Heart right ventricle (tissue), 16 donors: ENCODE measurements at regions not wholly inside any gene's neighbourhood (a gene's known extent, or its start where the extent isn't known, plus 50 kb on each side); places are given as distances from the start of the nearest gene placed in this dataset.
A peak's percentile ranks its signal among the peaks of the same experiment; 100 is the strongest.
"Not testable (repeated sequence)": the region's sequence is repeated elsewhere in the genome, so short reads cannot be mapped to it uniquely, and the experiment has no call there.

ENCODE experiments used
- ATAC-seq, 8 donors: fragments of 200-7000 bp; cut with Tn5 transposase; one replicate each; pipeline ENCODE4 v1.9.1; 2020; ENCODE audit warnings: mild to moderate bottlenecking in 8 of 8, moderate library complexity in 8 of 8, moderate number of reproducible peaks in 1 of 8
- DNase-seq, 2 donors: peaks; one replicate each; pipeline ENCODE4 v3.0.0-alpha.2; 2020
- H3K27ac ChIP-seq, 10 donors: fragments of 200-600 bp; sonication (generic) in 2 of 10; one replicate each; pipeline versions ENCODE4 v1.5.0 to v1.8.0; 2020 to 2022; ENCODE audit warnings: mild to moderate bottlenecking in 3 of 10
- H3K27me3 ChIP-seq, 7 donors: fragments of 200-600 bp; one replicate each; pipeline ENCODE4 v1.8.0; 2021 to 2022; ENCODE audit warnings: mild to moderate bottlenecking in 2 of 7
- H3K36me3 ChIP-seq, 9 donors: fragments of 200-600 bp; sonication (generic) in 1 of 9; one replicate each; pipeline versions ENCODE4 v1.5.0 to v1.8.0; 2020 to 2022; ENCODE audit warnings: mild to moderate bottlenecking in 2 of 9
- H3K4me1 ChIP-seq, 9 donors: fragments of 200-600 bp; sonication (generic) in 1 of 9; one replicate each; pipeline versions ENCODE4 v1.5.0 to v1.8.0; 2020 to 2022; ENCODE audit warnings: mild to moderate bottlenecking in 4 of 9
- H3K4me3 ChIP-seq, 10 donors: fragments of 200-600 bp; sonication (generic) in 2 of 10; one replicate each; pipeline versions ENCODE4 v1.5.0 to v1.8.0; 2020 to 2022; ENCODE audit warnings: mild to moderate bottlenecking in 7 of 10, moderate library complexity in 2 of 10
- H3K9me3 ChIP-seq, 11 donors: fragments of 200-600 bp in 10 of 11; sonication (generic) in 2 of 11; one replicate each; pipeline versions ENCODE4 v1.5.0 to v1.8.0; 2013 to 2022; ENCODE audit warnings: mild to moderate bottlenecking in 2 of 11, control low read depth in 1 of 11, moderate library complexity in 1 of 11
- WGBS, 2 donors: extraction: QIAGEN DNeasy Blood & Tissue Kit; methylation state at CpG; one replicate each; pipeline ENCODE4 v1.1.7; 2013; ENCODE audit warnings: inconsistent platforms in 1 of 2; 5-methylcytosine and 5-hydroxymethylcytosine counted together
- intact Hi-C, 10 donors: fragments of 100-400 bp; cut with DNase I; formaldehyde crosslinking; loops; one replicate each; pipeline versions ENCODE4 v1.11.1 to v1.14.2; 2022
- TF ChIP-seq, protein P1 (sequence below), 9 donors: fragments of 200-600 bp; sonication (generic) in 2 of 9; IDR thresholded peaks; one replicate each; pipeline versions ENCODE4 v1.5.0 to v1.8.0; 2021 to 2022; ENCODE audit warnings: antibody characterized with exemption in 9 of 9, mild to moderate bottlenecking in 5 of 9, moderate library complexity in 1 of 9
- donor health status: Arrhythmogenic right ventricular cardiomyopathy.
- donor health status: ischemic (EF 13 %, LVEDD 7.1; RV severe dilation, severe dysfunction).
- donor health status: healthy with polysubstance abuse.
- donor health status: DM: no; HTN: yes; CAD: no.
- donor health status: DM: no; HTN: no; CAD: no.
- donor health status: ischemic (EF 25% LVEDD 6.9; RV normal size, moderate dysfunction).
- donor health status: ischemic (EF 25% LVEDD 5.7; RV mildly dilated, moderate dysfunction).
- donor health status: healthy.
- donor health status: DM: yes; HTN: yes; CAD: no.
- donor health status: Ischemic cardiomyopathy.
- donor health status: ischemic (EF 35%, LVEDD 5.7; RV mildly dilated, moderate dysfunction).
- donor health status: nonischemic (EF 11% LVEDD 7.7; RV severe dilation, severe dysfunction).
- donor health status: DM: yes; HTN: yes; CAD: no.
- donor health status: PGD.
- donor health status: ischemic (EF 29% LVEDD 5.4; RV normal size, mild dysfunction).
- donor health status: nonischemic (EF 23%, LVEDD 6.1; RV moderate dilation, normal function).

DNA sequence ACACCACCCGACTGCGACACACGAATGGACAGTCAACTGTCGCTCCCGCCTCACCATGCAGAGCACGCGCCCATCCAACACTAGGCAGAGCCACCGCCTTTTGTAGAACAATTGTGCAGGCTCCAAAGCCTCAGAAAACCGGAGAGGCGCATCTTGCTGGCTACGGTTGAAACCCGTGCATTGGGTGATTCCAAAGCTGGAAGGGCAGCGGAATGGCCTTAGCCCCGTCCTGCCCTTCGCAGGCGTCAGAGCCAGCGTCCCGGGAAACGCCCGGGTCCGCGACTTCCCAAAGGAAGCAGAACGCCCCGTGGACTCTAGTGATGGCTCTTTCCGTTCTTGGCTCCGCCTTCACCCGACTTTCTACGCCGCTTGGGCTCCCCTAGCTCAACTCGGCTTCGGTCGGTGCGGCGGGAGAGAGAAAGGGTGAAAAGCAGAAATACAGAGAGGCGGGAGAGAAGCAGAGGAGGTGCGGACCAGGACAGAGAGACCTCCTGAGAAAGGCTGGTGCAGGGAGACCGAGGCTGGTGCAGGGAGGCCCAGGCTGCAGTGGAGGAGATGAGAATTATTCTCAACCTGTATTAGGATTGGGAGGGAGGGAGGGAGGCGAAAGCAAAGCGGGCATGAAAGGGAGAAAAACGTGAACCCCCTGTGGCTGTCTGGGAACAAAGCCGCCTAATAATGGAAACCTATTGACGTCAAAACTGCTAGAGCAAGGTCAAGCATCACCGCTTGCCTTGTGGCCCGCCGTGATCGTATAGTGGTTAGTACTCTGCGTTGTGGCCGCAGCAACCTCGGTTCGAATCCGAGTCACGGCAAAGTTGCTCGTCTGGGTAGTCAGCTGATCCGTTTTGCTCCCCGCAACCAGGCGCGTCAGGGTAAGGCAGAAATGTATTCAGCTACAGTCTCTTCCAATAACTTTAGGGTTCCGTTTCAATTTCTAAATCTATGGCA, 99.5 kb downstream of the PRKAB2 start:
- intact Hi-C loops, result no loop called here
- Histone ChIP-seq H3K4me1 (peaks cover 0 to 9% (median 0%) of the 10 kb centered on the region in 9 donors), H3K27me3 (peaks cover 0 to 81% (median 74%) of the 10 kb centered on the region in 7 donors), H3K9me3 (no peaks in the 10 kb centered on the region), H3K36me3 (no peaks in the 10 kb centered on the region), H3K4me3 (peak overlapping the region in 8 of 10 donors; percentile 21 to 41 (median 34)), H3K27ac (no peak overlapping the region)
- DNase-seq (no peak), ATAC-seq (peak in 3 of 8 donors; percentile 24 to 61 (median 42))
- 4 to 5% methylated on average over 58 of the region's 58 CpGs for WGBS, 2 donors
- TF ChIP-seq, protein P1, sequence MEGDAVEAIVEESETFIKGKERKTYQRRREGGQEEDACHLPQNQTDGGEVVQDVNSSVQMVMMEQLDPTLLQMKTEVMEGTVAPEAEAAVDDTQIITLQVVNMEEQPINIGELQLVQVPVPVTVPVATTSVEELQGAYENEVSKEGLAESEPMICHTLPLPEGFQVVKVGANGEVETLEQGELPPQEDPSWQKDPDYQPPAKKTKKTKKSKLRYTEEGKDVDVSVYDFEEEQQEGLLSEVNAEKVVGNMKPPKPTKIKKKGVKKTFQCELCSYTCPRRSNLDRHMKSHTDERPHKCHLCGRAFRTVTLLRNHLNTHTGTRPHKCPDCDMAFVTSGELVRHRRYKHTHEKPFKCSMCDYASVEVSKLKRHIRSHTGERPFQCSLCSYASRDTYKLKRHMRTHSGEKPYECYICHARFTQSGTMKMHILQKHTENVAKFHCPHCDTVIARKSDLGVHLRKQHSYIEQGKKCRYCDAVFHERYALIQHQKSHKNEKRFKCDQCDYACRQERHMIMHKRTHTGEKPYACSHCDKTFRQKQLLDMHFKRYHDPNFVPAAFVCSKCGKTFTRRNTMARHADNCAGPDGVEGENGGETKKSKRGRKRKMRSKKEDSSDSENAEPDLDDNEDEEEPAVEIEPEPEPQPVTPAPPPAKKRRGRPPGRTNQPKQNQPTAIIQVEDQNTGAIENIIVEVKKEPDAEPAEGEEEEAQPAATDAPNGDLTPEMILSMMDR (IDR thresholded peaks at IDR 0.05), result no peak

DNA sequence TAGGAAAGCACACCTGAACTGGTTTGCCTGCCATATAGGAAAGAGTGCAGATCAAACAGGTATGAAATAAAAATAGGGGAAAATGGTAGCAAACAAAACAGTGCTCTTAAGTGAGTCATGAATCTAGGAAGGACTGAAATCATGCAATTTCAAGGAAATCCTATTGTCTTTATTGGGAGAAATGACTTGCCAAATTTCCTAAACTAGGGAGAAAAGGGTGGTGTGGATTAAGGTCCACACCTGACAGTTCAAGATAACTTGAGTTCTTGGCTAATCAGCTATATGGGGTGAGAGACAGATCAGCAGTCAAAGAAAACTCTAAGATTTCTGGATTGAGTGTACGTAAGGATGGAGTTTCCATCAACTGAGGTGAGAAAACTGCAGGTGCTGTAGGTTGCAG, 101.1 kb downstream of the PRKAB2 start:
- Histone ChIP-seq H3K9me3 (no peaks in the 10 kb centered on the region), H3K27ac (no peak overlapping the region), H3K4me3 (no peak overlapping the region), H3K36me3 (no peaks in the 10 kb centered on the region), H3K27me3 (peaks cover 0 to 65% (median 59%) of the 10 kb centered on the region in 7 donors), H3K4me1 (peaks cover 0 to 9% (median 0%) of the 10 kb centered on the region in 9 donors)
- WGBS, 2 donors, result 76 to 88% methylated on average over 1 of the region's 1 CpG
- ATAC-seq, result no peak
- intact Hi-C loops, result no loop called here
- no peak for DNase-seq
- TF ChIP-seq, protein P1 (IDR thresholded peaks at IDR 0.05), result no peak

DNA sequence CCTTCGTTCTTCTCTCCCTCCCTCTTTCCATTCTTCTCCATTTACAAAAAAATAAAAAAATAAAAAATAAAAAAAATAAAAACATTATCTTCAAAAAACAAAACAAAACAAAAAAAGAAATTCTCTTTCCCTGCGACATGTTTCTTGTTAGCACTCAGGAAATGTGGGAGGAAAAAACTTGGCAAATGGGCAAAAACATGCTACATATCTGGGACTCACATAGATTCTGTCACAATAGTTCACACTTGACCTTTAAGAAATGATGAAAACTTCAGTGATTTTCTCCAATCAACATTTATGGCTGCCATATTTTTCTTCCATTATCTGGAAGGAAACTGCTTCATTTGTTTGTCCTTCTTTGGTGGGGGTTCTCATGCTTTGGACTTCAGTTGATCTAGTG, 109.3 kb downstream of the PRKAB2 start:
- Histone ChIP-seq H3K36me3 (no peaks in the 10 kb centered on the region), H3K27me3 (peaks cover 0 to 4% (median 0%) of the 10 kb centered on the region in 7 donors), H3K27ac (no peak overlapping the region), H3K4me1 (no peaks in the 10 kb centered on the region), H3K9me3 (peaks cover 0 to 17% (median 0%) of the 10 kb centered on the region in 11 donors), H3K4me3 (no peak overlapping the region)
- intact Hi-C loops, result no loop called here
- ATAC-seq (no peak), DNase-seq (no peak)
- TF ChIP-seq, protein P1 (IDR thresholded peaks at IDR 0.05), result no peak
- 52 to 67% methylated on average over 2 of the region's 2 CpGs for WGBS, 2 donors

DNA sequence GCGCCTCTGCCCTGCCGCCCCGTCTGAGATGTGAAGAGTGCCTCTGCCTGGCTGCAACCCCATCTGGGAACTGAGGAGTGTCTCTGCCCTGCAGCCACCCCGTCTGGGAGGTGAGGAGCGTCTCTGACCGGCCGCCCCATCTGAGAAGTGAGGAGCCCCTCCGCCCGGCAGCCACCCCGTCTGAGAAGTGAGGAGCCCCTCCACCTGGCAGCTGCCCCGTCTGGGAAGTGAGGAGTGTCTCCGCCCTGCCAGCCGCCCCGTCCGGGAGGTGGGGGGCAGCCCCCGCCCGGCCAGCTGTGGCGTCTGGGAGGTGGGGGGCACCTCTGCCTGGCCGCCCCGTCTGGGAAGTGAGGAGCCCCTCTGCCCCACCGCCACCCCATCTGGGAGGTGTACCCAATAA, 110.4 kb downstream of the PRKAB2 start:
- H3K27me3 ChIP-seq, intact Hi-C loops, ATAC-seq, DNase-seq, H3K4me1 ChIP-seq, H3K27ac ChIP-seq, H3K36me3 ChIP-seq, H3K4me3 ChIP-seq: not testable (repeated sequence)
- peaks cover 0 to 25% (median 0%) of the 10 kb centered on the region in 11 donors for H3K9me3 ChIP-seq
- WGBS, 2 donors, result 91 to 94% methylated on average over 21 of the region's 21 CpGs

DNA sequence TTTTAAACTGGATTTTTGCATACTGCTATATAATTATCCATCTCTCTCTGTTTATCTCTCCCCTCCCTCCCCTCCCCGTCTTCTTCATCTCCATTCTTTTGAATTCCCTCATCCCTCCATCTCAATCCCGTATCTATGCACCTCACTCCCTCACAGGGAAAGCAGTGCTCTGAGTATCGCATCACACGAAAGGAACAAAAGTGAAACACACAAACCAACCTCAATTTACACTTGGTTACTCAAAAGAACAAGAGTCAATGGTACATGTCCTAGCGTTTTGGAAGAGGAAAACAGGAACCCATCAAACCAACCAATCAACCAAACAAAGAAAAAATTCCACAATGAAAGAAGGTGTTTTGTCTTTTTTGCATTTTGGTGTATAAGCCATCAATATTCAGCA, 115.1 kb downstream of the NBPF12 start:
- H3K4me1 ChIP-seq, result no peaks in the 10 kb centered on the region
- no peak for DNase-seq
- TF ChIP-seq, protein P1 (IDR thresholded peaks at IDR 0.05), result no peak
- peaks cover 0 to 11% (median 0%) of the 10 kb centered on the region in 11 donors for H3K9me3 ChIP-seq
- intact Hi-C loops, result no loop called here
- no peaks in the 10 kb centered on the region for H3K36me3 ChIP-seq
- peaks cover 0 to 10% (median 4%) of the 10 kb centered on the region in 7 donors for H3K27me3 ChIP-seq
- H3K4me3 ChIP-seq, result no peak overlapping the region
- no peak overlapping the region for H3K27ac ChIP-seq
- no peak for ATAC-seq
- 77 to 80% methylated on average over 5 of the region's 5 CpGs for WGBS, 2 donors
